NCI-H1048 (cell line): ENCODE measurements at regions not wholly inside any gene's neighbourhood (a gene's known extent, or its start where the extent isn't known, plus 50 kb on each side); places are given as distances from the start of the nearest gene placed in this dataset.
"Not testable (repeated sequence)": the region's sequence is repeated elsewhere in the genome, so short reads cannot be mapped to it uniquely, and the experiment has no call there.

ENCODE experiments used
- DNase-seq: peaks from one replicate; lab custom pipeline; 2025; lab: John Stamatoyannopoulos, UW

GRCh38 chr11:27241311-27242122 is 121.5 kb downstream of the CCDC34 start:
- DNase-seq: no peak

GRCh38 chr11:27239305-27239942 is 123.6 kb downstream of the CCDC34 start:
- DNase-seq: no peak

- no peak for DNase-seq
Observed at GRCh38 chr11:27238811-27239210, 124.2 kb downstream of the CCDC34 start.

- no peak for DNase-seq
Observed at GRCh38 chr11:27237643-27238042, 125.4 kb downstream of the CCDC34 start.

- no peak for DNase-seq
Observed at GRCh38 chr11:27234961-27235360, 128.1 kb downstream of the CCDC34 start.

- DNase-seq: no peak
Observed at GRCh38 chr11:27234043-27234668, 128.9 kb downstream of the CCDC34 start.

GRCh38 chr11:27233654-27234042 is 129.4 kb downstream of the CCDC34 start:
- no peak for DNase-seq

- no peak for DNase-seq
Observed at GRCh38 chr11:27231530-27231929, 131.5 kb downstream of the CCDC34 start.

GRCh38 chr11:27230192-27230572 is 132.8 kb downstream of the CCDC34 start:
- DNase-seq: no peak

GRCh38 chr11:27229511-27230191 is 133.4 kb downstream of the CCDC34 start:
- no peak for DNase-seq

- no peak for DNase-seq
Observed at GRCh38 chr11:27228906-27229290, 134.1 kb downstream of the CCDC34 start.

- no peak for DNase-seq
Observed at GRCh38 chr11:27228232-27228905, 134.6 kb downstream of the CCDC34 start.

GRCh38 chr11:27227736-27228135 is 135.3 kb downstream of the CCDC34 start:
- no peak for DNase-seq

- not testable (repeated sequence) for DNase-seq
Observed at GRCh38 chr11:27219487-27220039, 143.5 kb downstream of the CCDC34 start.

- no peak for DNase-seq
Observed at GRCh38 chr11:27218421-27219038, 144.5 kb downstream of the CCDC34 start.

GRCh38 chr11:27217948-27218420 is 145.0 kb downstream of the CCDC34 start:
- no peak for DNase-seq

- DNase-seq: no peak
Observed at GRCh38 chr11:27217496-27217895, 145.5 kb downstream of the CCDC34 start.

- DNase-seq: no peak
Observed at GRCh38 chr11:27216270-27217149, 146.5 kb downstream of the CCDC34 start.

- no peak for DNase-seq
Observed at GRCh38 chr11:27215471-27216269, 147.3 kb downstream of the CCDC34 start.
